ENCODE measurements at regions not wholly inside any gene's neighbourhood (a gene's known extent, or its start where the extent isn't known, plus 50 kb on each side); places are given as distances from the start of the nearest gene placed in this dataset.

DNA sequence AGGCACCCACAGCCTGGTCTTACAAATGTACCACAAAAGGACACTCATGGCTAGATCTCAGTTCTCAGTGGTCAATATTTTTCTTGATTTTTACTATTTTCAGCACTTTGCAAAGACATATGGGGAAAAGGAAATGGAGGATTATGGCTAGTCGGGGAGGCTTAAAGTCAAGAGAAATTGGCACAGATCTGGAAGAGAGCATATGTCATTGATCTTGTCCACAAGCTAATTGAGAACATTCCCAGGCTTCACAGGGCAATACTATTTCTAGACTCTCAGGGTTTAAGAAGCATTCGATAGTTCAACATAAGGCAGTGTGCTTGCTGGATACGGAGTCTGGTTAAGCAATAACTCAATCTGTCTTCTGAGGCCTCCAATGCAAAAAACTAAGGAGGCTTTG lies 285.8 kb downstream of the ZNF608 start:
- TF ChIP-seq EZH2 (IDR thresholded peaks at IDR 0.05; ENCODE audit: low read depth, low read length, severe bottlenecking) (no peak), POLR2AphosphoS5 (IDR thresholded peaks at IDR 0.05; ENCODE audit: low read depth, low read length) (no peak), YY1 (IDR thresholded peaks at IDR 0.05; ENCODE audit: low read depth, low read length) (no peak)

Measured in H1 (cell line).